T-helper 1 cell treated with Interleukin-12 subunit alpha and Interleukin-12 subunit beta and Interleukin-4 antibody, amounts not matched to agents 30 ng/mL and 1 ng/mL, for 36 hours (primary cell): ENCODE measurements at regions not wholly inside any gene's neighbourhood (a gene's known extent, or its start where the extent isn't known, plus 50 kb on each side); places are given as distances from the start of the nearest gene placed in this dataset.

Source experiments
- intact Hi-C: fragments of 100-400 bp; cut with micrococcal nuclease; formaldehyde crosslinking; loops from one replicate; pipeline ENCODE4 v1.15.1; 2024

DNA sequence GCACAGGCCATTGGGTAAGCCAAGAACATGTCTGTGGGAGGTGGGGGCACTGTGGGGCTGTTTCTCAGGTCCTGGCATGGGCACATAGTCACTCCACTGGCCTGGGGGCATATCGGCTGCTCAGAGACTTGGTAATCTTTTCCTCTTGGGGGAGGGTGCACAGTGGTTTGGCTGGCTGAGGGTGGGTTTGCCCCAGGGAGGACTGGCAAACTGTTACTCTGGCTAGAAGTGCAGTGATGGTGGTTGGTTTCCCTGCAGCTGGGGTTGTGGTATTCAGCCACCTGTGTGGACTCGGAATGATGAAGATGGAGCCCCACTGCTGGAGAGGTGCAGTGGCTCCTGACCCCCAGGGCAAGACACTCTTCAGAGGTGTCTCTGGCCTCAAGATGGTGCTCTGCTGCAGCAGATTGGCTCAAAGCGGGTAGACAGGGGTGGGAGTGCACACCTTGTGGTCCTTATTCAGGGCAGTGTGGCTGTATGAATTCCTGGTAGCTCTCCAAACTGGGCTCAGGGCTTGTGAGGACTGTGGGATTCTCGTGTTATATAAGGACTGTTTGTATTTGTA lies 74.1 kb upstream of the DDHD1 start:
- intact Hi-C loops: no loop called here

GRCh38 chr14:53226553-53226952 lies 73.4 kb upstream of the DDHD1 start:
- intact Hi-C loops: no loop called here

GRCh38 chr14:53220914-53221313 lies 67.8 kb upstream of the DDHD1 start:
- intact Hi-C loops: no loop called here

GRCh38 chr14:53218161-53218560 lies 65.0 kb upstream of the DDHD1 start:
- intact Hi-C loops: loop anchor here (5.0 kb wide), 4 partner anchors 89 to 1269 kb away; partner anchors contain the start of gene GMFB

- intact Hi-C loops: loop anchor here (1.0 to 5.0 kb wide), 6 partner anchors 64 to 1270 kb away; partner anchors contain the start of genes DDHD1 and GMFB
Measured at GRCh38 chr14:53217316-53217994, 64.3 kb upstream of the DDHD1 start.

DNA sequence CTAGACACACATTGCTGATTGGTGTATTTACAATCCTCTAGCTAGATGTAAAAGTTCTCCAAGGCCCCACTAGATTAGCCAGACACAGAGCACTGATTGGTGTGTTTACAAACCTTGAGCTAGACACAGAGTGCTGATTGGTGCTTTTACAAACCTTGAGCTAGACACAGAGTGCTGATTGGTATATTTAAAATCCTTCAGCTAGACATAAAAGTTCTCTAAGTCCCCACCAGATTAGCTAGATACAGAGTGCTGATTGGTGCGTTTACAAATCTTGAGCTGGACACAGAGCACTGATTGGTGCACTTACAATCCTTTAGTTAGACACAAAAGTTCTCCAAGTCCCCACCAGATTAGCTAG lies 63.8 kb upstream of the DDHD1 start:
- intact Hi-C loops: loop anchor here (1.0 to 5.0 kb wide), 6 partner anchors 64 to 1270 kb away; partner anchors contain the start of genes DDHD1 and GMFB

DNA sequence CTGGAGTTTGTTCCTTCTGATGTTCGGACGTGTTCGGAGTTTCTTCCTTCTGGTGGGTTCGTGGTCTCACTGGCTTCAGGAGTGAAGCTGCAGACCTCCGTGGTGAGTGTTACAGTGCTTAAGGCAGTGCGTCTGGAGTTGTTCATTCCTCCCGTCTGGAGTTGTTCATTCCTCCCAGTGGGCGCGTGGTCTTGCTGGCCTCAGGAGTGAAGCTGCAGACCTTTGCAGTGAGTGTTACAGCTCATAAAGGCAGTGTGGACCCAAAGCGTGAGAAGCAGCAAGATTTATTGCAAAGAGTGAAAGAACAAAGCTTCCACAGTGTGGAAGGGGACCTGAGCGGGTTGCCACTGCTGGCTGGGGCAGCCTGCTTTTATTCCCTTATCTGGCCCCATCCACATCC lies 63.4 kb upstream of the DDHD1 start:
- intact Hi-C loops: loop anchor here (2.0 to 5.0 kb wide), 5 partner anchors 91 to 1271 kb away; partner anchors contain the start of gene GMFB

- intact Hi-C loops: loop anchor here (5.0 kb wide), 4 partner anchors 92 to 1272 kb away; partner anchors contain the start of gene GMFB
Measured at GRCh38 chr14:53215101-53215500, 62.0 kb upstream of the DDHD1 start.

DNA sequence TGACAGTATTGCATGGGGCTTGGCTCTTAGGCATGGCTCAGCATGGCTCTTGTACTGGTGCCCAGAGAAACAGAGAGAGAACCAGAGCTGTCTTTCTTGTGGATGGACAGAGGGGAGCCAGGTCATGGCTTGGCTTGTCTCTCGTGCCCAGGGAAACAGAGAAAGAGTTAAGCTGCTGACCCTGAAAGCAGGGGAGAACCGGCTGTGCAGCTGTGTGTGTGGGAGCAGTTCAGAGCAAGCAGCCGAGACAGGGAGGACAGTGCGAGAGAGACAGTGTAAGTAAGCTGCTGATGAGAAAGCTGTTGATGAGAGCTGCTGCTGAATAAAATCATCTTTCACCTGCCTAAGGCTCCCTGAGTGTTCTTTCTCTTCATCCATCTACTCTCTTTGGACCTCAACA lies 61.3 kb upstream of the DDHD1 start:
- intact Hi-C loops: no loop called here

DNA sequence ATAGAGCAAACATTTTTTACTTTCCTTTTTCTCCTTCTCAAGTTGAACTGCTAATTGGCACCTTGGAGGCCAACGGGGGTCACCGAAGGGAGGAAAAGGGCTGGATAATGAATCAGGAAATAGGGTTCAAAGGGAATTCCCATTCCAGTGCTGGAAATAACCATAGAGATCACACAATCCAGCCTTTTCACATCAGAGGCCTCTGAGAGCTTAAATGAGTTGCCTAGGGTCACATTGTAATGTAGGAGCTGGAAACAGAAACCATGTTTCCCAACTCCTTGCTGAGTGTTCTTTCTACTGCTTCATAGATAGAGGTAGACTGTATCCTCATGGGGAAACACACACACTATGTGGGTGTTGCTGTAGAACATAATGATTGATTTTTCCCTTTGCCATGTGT lies 60.6 kb upstream of the DDHD1 start:
- intact Hi-C loops: no loop called here

- intact Hi-C loops: no loop called here
Measured at GRCh38 chr14:53209370-53209769, 56.2 kb upstream of the DDHD1 start.
